ENCODE measurements at regions not wholly inside any gene's neighbourhood (a gene's known extent, or its start where the extent isn't known, plus 50 kb on each side); places are given as distances from the start of the nearest gene placed in this dataset.

DNA sequence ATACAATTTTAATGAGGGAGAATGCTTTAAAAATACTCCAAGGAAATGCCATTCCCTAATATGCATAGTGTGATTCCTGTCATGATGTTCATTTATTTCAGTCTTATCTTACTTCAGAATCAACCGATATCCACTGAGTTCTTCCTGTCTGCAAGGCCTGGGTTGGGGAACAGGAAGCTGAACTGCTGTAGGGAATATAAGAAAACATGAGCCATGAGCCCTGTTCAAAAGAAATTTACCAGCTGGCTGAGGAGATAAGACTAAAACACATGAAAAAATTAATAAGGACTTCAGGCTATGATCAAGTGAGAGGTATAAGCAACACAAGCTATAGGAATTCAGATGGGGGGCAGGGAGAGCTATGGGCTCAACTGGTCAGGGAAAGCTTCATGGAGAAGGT, 184.7 kb downstream of the PLPP4 start:
- in situ Hi-C loops (cut with HindIII; ENCODE audit: low sequenced_read_pairs), result no loop called here

GRCh38 chr10:120643351-120643750, 186.3 kb downstream of the PLPP4 start:
- in situ Hi-C loops (cut with HindIII; ENCODE audit: low sequenced_read_pairs), result no loop called here

DNA sequence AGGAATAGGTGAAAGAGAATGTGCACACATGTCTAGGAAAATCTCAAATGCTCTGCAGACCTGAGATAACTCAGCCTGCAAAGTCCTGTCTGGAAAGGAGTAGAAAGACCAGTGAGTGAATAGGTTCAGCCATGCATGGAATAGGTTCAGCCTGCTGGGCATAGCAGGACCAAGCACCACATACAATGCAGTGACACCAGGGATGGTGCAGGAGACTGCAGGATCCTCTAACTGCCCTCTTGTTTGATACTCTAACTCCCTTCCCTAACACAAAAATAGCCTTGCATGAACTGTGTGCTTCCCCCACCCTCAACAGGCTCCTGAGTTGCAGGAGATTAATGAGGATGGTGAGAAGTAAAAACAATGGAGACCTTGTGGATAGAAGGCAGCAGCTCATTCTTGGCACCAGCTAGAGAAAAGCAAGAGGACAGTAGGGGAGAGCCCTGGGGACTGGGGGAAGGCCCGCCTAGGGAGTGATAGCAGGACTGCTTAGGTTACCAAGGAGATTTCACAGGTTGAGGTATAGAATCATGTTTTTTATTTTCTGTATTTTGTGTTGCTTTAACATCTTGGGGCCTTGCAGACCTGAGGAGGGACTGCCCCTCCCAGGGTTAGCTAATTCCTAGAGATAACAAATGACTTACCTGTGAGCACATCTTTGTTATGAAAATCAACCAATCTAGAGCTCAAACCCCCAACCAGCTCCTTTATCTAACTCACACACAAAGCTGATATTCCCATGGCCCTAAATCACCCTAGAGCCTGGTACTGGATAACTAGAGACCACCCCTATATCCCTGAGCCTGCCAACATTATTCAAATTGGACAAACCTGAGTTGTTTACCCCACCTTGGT, 187.8 kb downstream of the PLPP4 start:
- in situ Hi-C loops (cut with HindIII; ENCODE audit: low sequenced_read_pairs), result no loop called here

DNA sequence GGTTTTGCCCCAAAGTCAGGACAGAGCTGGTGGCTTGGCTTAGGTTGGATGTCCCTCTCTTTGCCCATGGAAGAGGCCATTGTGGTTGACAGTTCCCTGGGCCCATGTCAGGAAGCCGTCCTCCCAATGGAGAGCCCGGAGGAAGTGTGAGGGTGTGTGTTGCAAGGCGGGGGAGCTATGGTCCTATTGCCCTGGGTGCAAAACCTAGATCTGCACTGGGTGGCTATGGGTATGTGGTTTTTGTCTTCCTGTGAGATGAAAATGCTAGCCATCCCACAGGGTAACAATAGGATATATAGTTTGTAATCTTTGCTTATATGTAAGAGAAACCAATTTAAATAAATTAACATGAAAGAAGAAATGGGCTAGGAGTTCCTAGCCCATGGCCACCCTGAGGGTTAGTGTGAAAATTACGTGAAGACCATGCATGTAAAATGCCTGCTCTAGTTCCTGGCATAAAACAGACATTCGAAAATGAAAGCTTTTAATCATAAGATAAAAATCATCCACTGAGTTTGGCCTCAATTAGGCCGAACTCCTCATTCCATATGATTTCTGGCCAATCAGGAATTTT, 189.2 kb downstream of the PLPP4 start:
- in situ Hi-C loops (cut with HindIII; ENCODE audit: low sequenced_read_pairs), result no loop called here

- in situ Hi-C loops (cut with HindIII; ENCODE audit: low sequenced_read_pairs), result no loop called here
Observed at GRCh38 chr10:120646738-120647456, 189.9 kb downstream of the PLPP4 start.

DNA sequence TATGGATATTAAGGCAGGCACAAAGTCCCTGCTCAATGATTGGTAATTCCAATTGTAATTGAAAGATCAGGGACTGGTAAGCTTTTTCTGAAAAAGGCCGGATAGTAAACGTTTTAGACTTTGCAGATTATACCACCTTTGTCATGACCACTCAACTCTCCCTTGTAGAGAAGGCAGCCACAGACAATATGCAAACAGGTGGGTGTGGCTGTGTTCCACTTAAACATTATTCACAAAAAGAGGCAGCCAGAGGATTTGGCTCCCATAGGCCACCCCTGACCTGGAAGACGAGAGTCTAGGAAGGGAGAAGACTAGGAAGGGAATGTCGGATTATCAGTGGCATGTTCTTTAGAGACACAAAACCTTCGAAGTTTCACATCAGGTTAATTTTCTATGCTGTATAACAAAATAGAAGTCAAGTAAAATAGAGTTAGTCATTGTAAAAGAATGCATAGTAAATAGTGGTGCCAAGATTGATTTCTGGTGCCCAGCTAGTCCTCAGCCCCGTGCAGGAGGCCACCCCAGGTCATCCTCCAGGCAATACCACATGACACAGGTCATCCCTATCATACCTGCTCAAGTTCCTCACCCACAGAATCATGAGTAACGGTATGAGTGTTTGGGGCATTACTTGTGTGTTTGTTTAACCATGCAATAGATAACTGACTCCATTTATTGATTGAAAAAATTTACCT, 193.8 kb downstream of the PLPP4 start:
- in situ Hi-C loops (cut with HindIII; ENCODE audit: low sequenced_read_pairs), result no loop called here

GRCh38 chr10:120656107-120656506, 195.1 kb upstream of the WDR11 start:
- in situ Hi-C loops (cut with HindIII; ENCODE audit: low sequenced_read_pairs), result no loop called here

- in situ Hi-C loops (cut with HindIII; ENCODE audit: low sequenced_read_pairs), result no loop called here
Observed at GRCh38 chr10:120657371-120657770, 193.8 kb upstream of the WDR11 start.

- in situ Hi-C loops (cut with HindIII; ENCODE audit: low sequenced_read_pairs), result no loop called here
Observed at GRCh38 chr10:120658943-120659885, 191.9 kb upstream of the WDR11 start.

GRCh38 chr10:120666308-120666707, 184.9 kb upstream of the WDR11 start:
- in situ Hi-C loops (cut with HindIII; ENCODE audit: low sequenced_read_pairs), result no loop called here

DNA sequence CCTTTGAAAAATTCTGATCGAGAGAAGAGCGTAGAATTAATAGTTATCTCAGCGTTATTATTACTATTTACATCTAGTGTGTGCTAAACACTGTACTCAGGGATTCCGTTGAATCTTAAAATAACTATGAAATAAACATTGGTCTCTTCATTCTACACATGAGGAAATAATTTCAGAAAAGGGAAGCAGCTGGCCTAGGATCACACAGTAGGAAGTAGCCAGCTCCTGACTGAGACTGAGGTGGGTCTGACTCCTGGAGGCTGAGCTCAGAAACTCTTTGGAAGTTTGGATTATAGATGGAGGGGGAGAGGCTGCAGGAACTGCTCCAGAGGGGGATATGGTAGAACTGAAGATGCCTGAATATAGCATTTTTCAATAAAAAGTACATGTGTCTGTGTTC, 183.9 kb upstream of the WDR11 start:
- in situ Hi-C loops (cut with HindIII; ENCODE audit: low sequenced_read_pairs), result no loop called here

GRCh38 chr10:120671491-120671890, 179.7 kb upstream of the WDR11 start:
- in situ Hi-C loops (cut with HindIII; ENCODE audit: low sequenced_read_pairs), result no loop called here

GRCh38 chr10:120683454-120683853, 167.7 kb upstream of the WDR11 start:
- in situ Hi-C loops (cut with HindIII; ENCODE audit: low sequenced_read_pairs), result no loop called here

DNA sequence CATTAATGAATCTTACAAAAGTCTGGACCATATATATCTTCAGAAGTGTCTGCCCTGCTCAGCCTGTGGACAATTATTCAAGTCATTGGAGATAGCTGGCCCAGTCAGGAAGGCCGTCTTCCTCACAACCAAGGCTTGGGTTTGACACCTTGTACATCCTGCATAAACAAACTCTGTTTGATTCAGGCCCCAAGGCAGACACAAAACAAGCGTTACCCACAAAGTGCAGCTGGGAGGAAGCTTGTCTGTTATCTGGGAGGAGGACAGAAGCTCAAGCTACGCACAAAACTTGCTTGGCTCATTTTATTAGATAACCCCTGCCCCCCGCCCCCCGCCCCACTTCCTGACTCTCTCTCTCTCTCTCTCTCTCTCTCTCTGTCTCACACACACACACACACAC, 166.9 kb upstream of the WDR11 start:
- in situ Hi-C loops (cut with HindIII; ENCODE audit: low sequenced_read_pairs), result no loop called here

- in situ Hi-C loops (cut with HindIII; ENCODE audit: low sequenced_read_pairs), result no loop called here
Observed at GRCh38 chr10:120685136-120685535, 166.0 kb upstream of the WDR11 start.

GRCh38 chr10:120688928-120689327, 162.2 kb upstream of the WDR11 start:
- in situ Hi-C loops (cut with HindIII; ENCODE audit: low sequenced_read_pairs), result no loop called here

- in situ Hi-C loops (cut with HindIII; ENCODE audit: low sequenced_read_pairs), result no loop called here
Observed at GRCh38 chr10:120689777-120690529, 161.2 kb upstream of the WDR11 start.

- in situ Hi-C loops (cut with HindIII; ENCODE audit: low sequenced_read_pairs), result no loop called here
Observed at GRCh38 chr10:120691625-120692024, 159.5 kb upstream of the WDR11 start.

DNA sequence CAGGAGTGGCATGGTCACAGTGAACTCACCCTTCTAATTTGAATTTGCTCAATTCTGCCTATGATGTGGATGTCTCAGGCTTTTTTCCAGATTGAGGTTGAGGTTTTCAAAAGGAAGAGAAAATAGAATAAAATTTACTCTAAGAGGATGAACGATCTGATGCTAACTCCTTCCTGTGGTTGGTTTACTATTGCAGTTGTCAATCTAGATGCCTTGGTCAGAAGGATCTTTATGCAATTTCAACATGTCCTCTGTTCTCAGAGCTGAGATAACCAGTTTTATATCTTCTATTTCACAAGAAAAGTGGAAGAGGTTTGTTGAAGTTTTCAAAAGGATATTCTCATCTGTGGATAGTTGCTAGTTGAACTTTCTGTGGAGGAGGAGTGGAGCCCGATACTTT, 150.7 kb upstream of the WDR11 start:
- in situ Hi-C loops (cut with HindIII; ENCODE audit: low sequenced_read_pairs), result no loop called here

DNA sequence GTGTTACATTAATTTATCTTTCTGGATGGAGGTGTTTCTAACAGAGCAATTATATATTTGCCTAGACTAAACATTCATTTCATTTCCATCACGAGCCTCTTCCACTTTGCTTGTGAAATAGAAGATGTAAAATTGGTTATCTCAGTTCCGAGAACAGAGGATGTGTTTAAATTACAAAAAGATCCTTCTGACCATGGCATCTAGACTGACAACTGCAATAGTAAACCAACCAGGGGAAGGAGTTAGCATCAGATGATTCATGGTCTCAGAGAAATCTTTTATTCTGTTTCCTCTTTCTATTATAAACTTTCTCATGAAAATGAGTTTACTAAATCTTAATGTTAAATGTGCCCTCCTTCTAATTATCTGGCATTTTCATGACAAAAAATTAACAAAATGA, 149.8 kb upstream of the WDR11 start:
- in situ Hi-C loops (cut with HindIII; ENCODE audit: low sequenced_read_pairs), result no loop called here
